ENCODE measurements at regions not wholly inside any gene's neighbourhood (a gene's known extent, or its start where the extent isn't known, plus 50 kb on each side); places are given as distances from the start of the nearest gene placed in this dataset.

DNA sequence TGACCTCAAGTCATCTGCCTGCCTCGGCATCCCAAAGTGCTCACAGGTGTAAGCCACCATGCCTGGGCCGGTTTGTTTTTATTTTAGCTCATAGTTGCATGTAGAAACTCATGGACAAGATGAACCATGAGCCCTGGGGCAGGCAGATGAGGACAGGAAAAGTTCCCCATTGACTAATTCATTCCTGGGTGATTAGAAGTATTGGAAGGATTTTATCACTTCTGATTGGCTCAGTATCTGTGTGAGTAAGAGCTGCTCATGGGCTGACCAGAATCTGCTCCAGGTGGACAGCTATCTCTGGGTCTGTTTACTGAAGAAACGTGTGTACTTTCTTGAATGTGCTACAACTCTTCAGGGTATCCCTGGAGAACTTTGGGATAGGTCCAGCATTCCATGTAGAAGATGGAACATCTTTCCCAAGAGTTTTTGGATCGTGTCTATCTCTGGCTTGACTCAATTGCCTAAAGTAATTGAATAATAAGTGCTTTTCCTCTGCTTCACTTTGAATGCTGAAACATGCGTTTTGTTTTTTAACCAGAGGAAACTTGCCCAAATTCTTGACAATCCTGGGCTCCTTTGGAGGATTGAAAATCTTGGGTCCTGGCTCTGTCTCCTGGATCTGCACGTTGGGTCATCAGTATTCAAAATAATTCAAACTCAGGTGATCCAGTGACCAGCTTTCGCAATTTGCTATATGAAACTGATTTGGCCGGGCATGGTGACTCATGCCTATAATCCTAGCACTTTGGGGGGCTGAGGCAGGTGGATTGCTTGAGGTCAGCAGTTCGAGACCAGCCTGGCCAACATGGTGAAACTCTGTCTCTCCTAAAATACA lies 88.6 kb upstream of the DHRSX start:
- peaks cover 17% of the 10 kb centered on the region for H3K4me1 ChIP-seq
- no peak overlapping the region for H3K4me3 ChIP-seq
- 47% methylated on average over 9 of the region's 9 CpGs for WGBS
- TF ChIP-seq, protein P1, sequence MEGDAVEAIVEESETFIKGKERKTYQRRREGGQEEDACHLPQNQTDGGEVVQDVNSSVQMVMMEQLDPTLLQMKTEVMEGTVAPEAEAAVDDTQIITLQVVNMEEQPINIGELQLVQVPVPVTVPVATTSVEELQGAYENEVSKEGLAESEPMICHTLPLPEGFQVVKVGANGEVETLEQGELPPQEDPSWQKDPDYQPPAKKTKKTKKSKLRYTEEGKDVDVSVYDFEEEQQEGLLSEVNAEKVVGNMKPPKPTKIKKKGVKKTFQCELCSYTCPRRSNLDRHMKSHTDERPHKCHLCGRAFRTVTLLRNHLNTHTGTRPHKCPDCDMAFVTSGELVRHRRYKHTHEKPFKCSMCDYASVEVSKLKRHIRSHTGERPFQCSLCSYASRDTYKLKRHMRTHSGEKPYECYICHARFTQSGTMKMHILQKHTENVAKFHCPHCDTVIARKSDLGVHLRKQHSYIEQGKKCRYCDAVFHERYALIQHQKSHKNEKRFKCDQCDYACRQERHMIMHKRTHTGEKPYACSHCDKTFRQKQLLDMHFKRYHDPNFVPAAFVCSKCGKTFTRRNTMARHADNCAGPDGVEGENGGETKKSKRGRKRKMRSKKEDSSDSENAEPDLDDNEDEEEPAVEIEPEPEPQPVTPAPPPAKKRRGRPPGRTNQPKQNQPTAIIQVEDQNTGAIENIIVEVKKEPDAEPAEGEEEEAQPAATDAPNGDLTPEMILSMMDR (IDR thresholded peaks at IDR 0.05), result no peak
- TF ChIP-seq POLR2A (IDR thresholded peaks at IDR 0.05) (no peak), EP300 (IDR thresholded peaks at IDR 0.05) (no peak), POLR2AphosphoS5 (IDR thresholded peaks at IDR 0.05) (no peak)
- H3K36me3 ChIP-seq, result no peaks in the 10 kb centered on the region
- H3K27ac ChIP-seq, result peak overlapping the region; percentile 5
- DNase-seq (ENCODE audit: low spot score in 2 of 2), result no peak
- H3K9me3 ChIP-seq, result no peaks in the 10 kb centered on the region
- peaks cover 11% of the 10 kb centered on the region for H3K27me3 ChIP-seq

DNA sequence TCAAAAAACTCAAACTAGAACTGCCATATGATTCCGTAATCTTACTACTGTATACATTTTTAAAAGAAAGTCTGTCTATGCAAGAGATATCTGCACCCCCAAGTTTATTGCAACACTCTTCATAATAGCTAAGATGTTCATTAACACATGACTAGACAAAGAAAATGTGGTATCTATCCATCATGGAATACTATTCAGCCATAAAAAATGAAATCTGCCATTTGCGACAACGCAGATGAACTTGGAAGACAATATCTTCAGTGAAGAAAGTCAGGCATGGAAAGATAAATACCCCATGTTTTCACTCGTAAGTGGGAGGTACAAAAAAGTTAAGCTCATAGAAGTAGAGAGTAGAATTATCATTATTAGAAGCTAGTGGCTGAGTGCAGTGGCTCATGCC lies 87.3 kb upstream of the DHRSX start:
- no peaks in the 10 kb centered on the region for H3K9me3 ChIP-seq
- no peak overlapping the region for H3K4me3 ChIP-seq
- peaks cover 25% of the 10 kb centered on the region for H3K27me3 ChIP-seq
- H3K4me1 ChIP-seq, result peaks cover 29% of the 10 kb centered on the region
- 96% methylated on average over 4 of the region's 4 CpGs for WGBS
- DNase-seq (ENCODE audit: low spot score in 2 of 2), result no peak
- no peak overlapping the region for H3K27ac ChIP-seq
- TF ChIP-seq EP300 (IDR thresholded peaks at IDR 0.05) (no peak), POLR2AphosphoS5 (IDR thresholded peaks at IDR 0.05) (no peak), POLR2A (IDR thresholded peaks at IDR 0.05) (no peak)
- TF ChIP-seq, protein P1 (IDR thresholded peaks at IDR 0.05), result no peak
- H3K36me3 ChIP-seq, result no peaks in the 10 kb centered on the region

DNA sequence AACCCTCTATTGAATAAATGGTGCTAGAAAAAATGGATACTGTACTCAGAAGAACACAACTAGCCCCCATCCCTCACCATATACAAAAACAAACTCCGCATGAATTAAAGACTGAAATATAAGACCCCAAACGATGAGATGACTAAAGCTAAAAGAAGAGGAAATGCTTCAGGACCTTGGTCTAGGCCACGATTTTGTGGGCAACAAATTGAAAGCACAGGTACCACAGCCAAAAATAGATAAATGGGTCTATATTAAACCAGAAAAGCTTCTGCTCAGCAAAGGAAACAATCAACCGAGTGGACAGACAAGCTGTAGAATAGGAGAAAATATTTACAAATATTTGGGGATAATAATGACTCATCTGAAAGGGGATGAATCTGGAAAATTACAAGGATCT lies 86.4 kb upstream of the DHRSX start:
- TF ChIP-seq, protein P1 (IDR thresholded peaks at IDR 0.05), result no peak
- no peak for TF ChIP-seq EP300 (IDR thresholded peaks at IDR 0.05)
- TF ChIP-seq POLR2AphosphoS5 (IDR thresholded peaks at IDR 0.05), result no peak
- TF ChIP-seq POLR2A (IDR thresholded peaks at IDR 0.05), result no peak
- H3K4me3 ChIP-seq, result no peak overlapping the region

DNA sequence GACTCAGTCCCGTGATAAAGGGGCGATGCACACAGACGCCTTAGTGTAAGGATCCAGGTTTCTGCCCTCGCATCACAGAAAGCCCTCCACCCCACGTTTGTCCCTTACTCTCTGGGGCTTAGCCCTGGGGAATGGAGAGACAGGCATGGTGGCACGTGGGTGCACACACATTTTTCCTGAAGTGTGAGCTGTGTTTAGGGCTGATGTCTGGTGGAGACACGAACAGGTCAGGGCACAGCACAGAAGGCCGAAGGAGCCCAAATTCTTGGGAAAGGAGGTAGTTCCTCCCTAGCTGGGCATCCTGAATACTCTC lies 84.3 kb upstream of the DHRSX start:
- H3K4me1 ChIP-seq, result peaks cover 34% of the 10 kb centered on the region
- WGBS, result 29% methylated on average over 8 of the region's 8 CpGs
- peaks cover 37% of the 10 kb centered on the region for H3K27me3 ChIP-seq
- peak overlapping the region; percentile 45 for H3K4me3 ChIP-seq
- TF ChIP-seq POLR2A (IDR thresholded peaks at IDR 0.05) (no peak), EP300 (IDR thresholded peaks at IDR 0.05) (no peak), POLR2AphosphoS5 (IDR thresholded peaks at IDR 0.05) (no peak)
- TF ChIP-seq, protein P1 (IDR thresholded peaks at IDR 0.05), result no peak
- H3K36me3 ChIP-seq, result no peaks in the 10 kb centered on the region
- no peak overlapping the region for H3K27ac ChIP-seq
- DNase-seq (ENCODE audit: low spot score in 2 of 2), result no peak
- no peaks in the 10 kb centered on the region for H3K9me3 ChIP-seq

More for the DNA sequence above, 86.4 kb upstream of the DHRSX start:
- no peak for DNase-seq (ENCODE audit: low spot score in 2 of 2)
- Histone ChIP-seq H3K4me1 (peaks cover 34% of the 10 kb centered on the region), H3K9me3 (no peaks in the 10 kb centered on the region), H3K27ac (no peak overlapping the region), H3K36me3 (no peaks in the 10 kb centered on the region), H3K27me3 (peaks cover 33% of the 10 kb centered on the region)
- 71% methylated on average over 4 of the region's 4 CpGs for WGBS

DNA sequence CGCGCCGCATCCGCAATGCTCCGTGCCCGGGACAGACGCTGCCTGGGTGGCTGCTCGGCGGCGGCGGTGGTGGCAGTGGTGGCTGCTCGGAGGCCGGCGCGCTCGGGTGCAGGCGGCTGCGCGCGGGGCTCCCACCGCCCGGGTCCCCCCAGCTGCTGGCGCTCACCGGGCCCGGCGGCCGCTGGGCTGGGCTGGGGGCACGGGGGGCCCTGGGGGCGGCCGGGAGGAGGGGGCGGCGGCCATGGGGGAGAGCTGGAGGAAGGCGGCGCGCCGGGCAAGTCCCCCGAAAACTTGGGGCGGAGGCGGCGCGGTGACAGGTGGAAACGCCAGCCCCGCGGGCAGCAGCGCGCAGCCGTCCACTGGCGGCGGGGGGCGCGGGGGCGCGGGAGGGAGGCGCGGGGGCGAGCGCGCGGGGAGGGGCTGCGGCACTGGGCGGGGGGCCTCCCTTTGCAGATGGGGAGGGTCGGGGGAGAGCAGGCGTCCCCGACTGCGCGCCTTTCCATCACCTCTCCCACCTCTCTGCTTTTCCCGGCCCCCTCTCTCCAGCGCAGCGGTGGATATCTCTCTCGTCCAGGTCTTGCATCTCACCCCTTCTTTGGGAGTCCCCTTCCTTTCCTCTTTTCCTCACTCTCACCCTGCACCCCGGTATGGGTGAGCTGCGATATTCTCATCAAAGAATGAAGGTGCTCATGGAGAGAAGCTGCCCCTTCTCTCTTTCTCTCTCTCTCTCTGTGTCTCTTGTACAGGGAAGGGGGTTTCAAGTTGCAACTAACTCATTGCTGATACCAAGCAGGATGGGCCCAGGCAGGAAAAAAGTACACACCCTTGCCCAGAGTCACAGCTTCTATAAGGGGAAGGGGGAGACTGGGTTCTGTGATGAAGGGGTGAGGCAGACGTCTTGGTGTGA lies 83.7 kb upstream of the DHRSX start:
- H3K4me3 ChIP-seq, result peak overlapping the region; percentile 45
- no peaks in the 10 kb centered on the region for H3K9me3 ChIP-seq
- TF ChIP-seq POLR2AphosphoS5 (IDR thresholded peaks at IDR 0.05) (no peak), POLR2A (IDR thresholded peaks at IDR 0.05) (no peak), EP300 (IDR thresholded peaks at IDR 0.05) (no peak)
- TF ChIP-seq, protein P1 (IDR thresholded peaks at IDR 0.05), result no peak

More for the DNA sequence above, 83.7 kb upstream of the DHRSX start:
- WGBS, result 3% methylated on average over 13 of the region's 73 CpGs
- no peak for DNase-seq (ENCODE audit: low spot score in 2 of 2)
- Histone ChIP-seq H3K27ac (no peak overlapping the region), H3K36me3 (no peaks in the 10 kb centered on the region), H3K4me1 (peaks cover 31% of the 10 kb centered on the region), H3K27me3 (peaks cover 37% of the 10 kb centered on the region)

All from suprapubic skin (tissue), 4 donors.